GM12878 (cell line): ENCODE measurements at regions not wholly inside any gene's neighbourhood (a gene's known extent, or its start where the extent isn't known, plus 50 kb on each side); places are given as distances from the start of the nearest gene placed in this dataset.

Experiments used
- ATAC-seq: fragments of 200-7000 bp; cut with Tn5 transposase; 3 replicates; pipeline ENCODE4 v1.9.1; 2020; ENCODE audit warnings: mild to moderate bottlenecking, moderate library complexity
- BruUV-seq: library from RNA; stranded (reverse); fragments of 400-500 nt; replicated peaks from 2 replicates; lab custom pipeline; 2021; lab: Mats Ljungman, UMichigan
- CTCF ChIA-PET: fragments of 300-600 bp; sonication (Branson Sonifier 250); formaldehyde crosslinking; extraction: SDS; loops from one replicate; lab custom pipeline; 2021; ENCODE audit warnings: inconsistent platforms; lab: Yijun Ruan, JAX
- POLR2A ChIA-PET: fragments of 350-600 bp; formaldehyde crosslinking; extraction: SDS; loops from one replicate; lab custom pipeline; 2021; ENCODE audit warnings: inconsistent platforms; lab: Charles Lee
- RAD21 ChIA-PET: fragments of 300-600 bp; sonication (Branson Sonifier 250); formaldehyde crosslinking; loops from one replicate; lab custom pipeline; 2023; ENCODE audit warnings: antibody characterized with exemption; ENCODE audit not compliant: unreplicated experiment; lab: Charles Lee
- SMC1A ChIA-PET: fragments of 300-600 bp; sonication (Branson Sonifier 250); formaldehyde crosslinking; loops from one replicate; lab custom pipeline; 2023; ENCODE audit not compliant: unreplicated experiment, uncharacterized antibody; lab: Charles Lee
- DNase-seq: peaks from one replicate; pipeline ENCODE4 v3.0.0-alpha.2; 2011; ENCODE audit warnings: low read depth, low spot score
- FAIRE-seq: peaks from 3 replicates; lab custom pipeline; 2011; peaks lifted over from hg19 to GRCh38; lab: Jason Lieb, UNC
- H2AFZ ChIP-seq: 2 replicates; pipeline ENCODE4 v1.6.0; 2011; ENCODE audit warnings: low read depth, low read length, control low read depth; ENCODE audit not compliant: control insufficient read depth
- H3K27ac ChIP-seq: 2 replicates; pipeline ENCODE4 v1.5.1; 2011; ENCODE audit warnings: control low read depth; ENCODE audit not compliant: control insufficient read depth, insufficient read depth
- H3K27me3 ChIP-seq, 2 experiments: replicated peaks in 1 of 2; 2 replicates each; pipeline versions ENCODE4 v1.6.0 to v1.6.1; 2011; ENCODE audit warnings: low read length in 1 of 2; ENCODE audit not compliant: control insufficient read depth in 2 of 2, insufficient read depth in 2 of 2
- H3K36me3 ChIP-seq, 2 experiments: 2 replicates each; pipeline ENCODE4 v1.5.1; 2011; ENCODE audit warnings: low read length in 1 of 2; ENCODE audit not compliant: control insufficient read depth in 2 of 2, insufficient read depth in 2 of 2
- H3K4me1 ChIP-seq: 2 replicates; pipeline ENCODE4 v1.6.1; 2011; ENCODE audit warnings: mild to moderate bottlenecking, low read length, moderate library complexity, mixed read lengths; ENCODE audit not compliant: control insufficient read depth, insufficient read depth
- H3K4me2 ChIP-seq: 2 replicates; pipeline ENCODE4 v1.6.0; 2011; ENCODE audit warnings: control low read depth; ENCODE audit not compliant: control insufficient read depth, insufficient read depth
- H3K4me3 ChIP-seq: fragments of 200-600 bp; sonication (generic); 2 replicates; pipeline ENCODE4 v1.5.1; 2016
- H3K79me2 ChIP-seq: 2 replicates; pipeline ENCODE4 v1.6.0; 2011; ENCODE audit warnings: low read length; ENCODE audit not compliant: control insufficient read depth, insufficient read depth
- H3K9ac ChIP-seq: 2 replicates; pipeline ENCODE4 v1.8.0; 2011; ENCODE audit warnings: low read length, control low read depth, mixed read lengths; ENCODE audit not compliant: control insufficient read depth, insufficient read depth
- H3K9me3 ChIP-seq: replicated peaks from 3 replicates; pipeline ENCODE4 v1.5.1; 2011; ENCODE audit warnings: mild to moderate bottlenecking, low read length; ENCODE audit not compliant: control insufficient read depth, insufficient read depth
- H4K20me1 ChIP-seq: 2 replicates; pipeline ENCODE4 v1.6.0; 2011; ENCODE audit not compliant: control insufficient read depth, insufficient read depth
- BCL11A ChIP-seq: IDR thresholded peaks from 2 replicates; pipeline ENCODE4 v1.6.1; 2011; ENCODE audit warnings: low read depth, low read length
- HCFC1 ChIP-seq: fragments of 150-350 bp; IDR thresholded peaks from 2 replicates; pipeline ENCODE4 v1.6.1; 2014; ENCODE audit warnings: low read length
- RAD21 ChIP-seq: IDR thresholded peaks from 2 replicates; pipeline ENCODE4 v1.6.1; 2011; ENCODE audit warnings: mild to moderate bottlenecking, low read depth, low read length, moderate library complexity; ENCODE audit not compliant: insufficient read depth
- YY1 ChIP-seq: IDR thresholded peaks from 2 replicates; pipeline ENCODE4 v1.6.1; 2011; ENCODE audit warnings: low read depth, mild to moderate bottlenecking, low read length
- WGBS: methylation state at CpG from one replicate; pipeline ENCODE4 v1.1.6; 2016; ENCODE audit warnings: low lambda C conversion rate; ENCODE audit not compliant: insufficient replicate concordance, insufficient coverage; ENCODE audit errors: missing lambda C conversion rate; 5-methylcytosine and 5-hydroxymethylcytosine counted together
- in situ Hi-C: fragments of 300-500 bp; cut with MboI; formaldehyde crosslinking; loops from 9 replicates; pipeline ENCODE4 v1.14.3; 2018; ENCODE audit warnings: mixed read lengths
- intact Hi-C: fragments of 100-400 bp; cut with micrococcal nuclease; formaldehyde crosslinking; loops from one replicate; pipeline ENCODE4 v1.14.2; 2022; ENCODE audit not compliant: unreplicated experiment
- TF ChIP-seq, protein P1 (sequence below): fragments of 150-350 bp; IDR thresholded peaks from 2 replicates; pipeline ENCODE4 v1.6.1; 2016; ENCODE audit warnings: low read depth, low read length
- TF ChIP-seq, protein P2 (sequence below): fragments of 450-650 bp; IDR thresholded peaks from 2 replicates; pipeline ENCODE4 v1.6.1; 2017; ENCODE audit warnings: mild to moderate bottlenecking, moderate library complexity
- TF ChIP-seq, protein P3 (sequence below): fragments of 450-650 bp; IDR thresholded peaks from 2 replicates; pipeline ENCODE4 v1.6.1; 2018; ENCODE audit warnings: borderline replicate concordance, mild to moderate bottlenecking; ENCODE audit not compliant: partially characterized antibody

DNA sequence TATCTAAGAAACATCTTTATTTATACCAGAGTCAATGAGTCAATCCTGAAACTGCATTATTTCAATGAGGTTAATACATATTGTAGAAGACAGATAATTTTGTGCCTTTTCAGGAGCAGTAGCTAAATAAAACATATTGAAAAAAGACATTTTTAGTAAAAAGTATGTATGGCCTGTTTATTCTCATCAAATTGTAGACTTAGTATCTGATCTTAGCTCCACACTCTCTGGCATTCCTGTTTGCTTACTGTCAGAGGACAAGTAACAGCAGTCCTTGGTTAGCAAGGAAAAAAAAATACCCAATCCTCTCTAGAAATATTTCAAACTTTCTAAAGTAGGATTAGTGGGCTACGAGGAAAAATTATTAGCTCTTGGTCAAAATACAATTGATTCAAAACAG lies 50.5 kb upstream of the GUCY1A1 start:
- no peak overlapping the region for H2AFZ ChIP-seq
- CTCF ChIA-PET, result interaction anchor here (0.9 to 2.4 kb wide), 8 partner anchors 8 to 87 kb away, joined by 3 to 14 read pairs (median 4); no protein-coding TSS in a partner anchor
- no TSS peak for BruUV-seq
- ATAC-seq, result peak; percentile 27; the same call in 2 of the 3 replicates
- H4K20me1 ChIP-seq, result no peaks in the 10 kb centered on the region
- intact Hi-C loops, result no loop called here
- no peaks in the 10 kb centered on the region for H3K4me1 ChIP-seq
- TF ChIP-seq, protein P1, sequence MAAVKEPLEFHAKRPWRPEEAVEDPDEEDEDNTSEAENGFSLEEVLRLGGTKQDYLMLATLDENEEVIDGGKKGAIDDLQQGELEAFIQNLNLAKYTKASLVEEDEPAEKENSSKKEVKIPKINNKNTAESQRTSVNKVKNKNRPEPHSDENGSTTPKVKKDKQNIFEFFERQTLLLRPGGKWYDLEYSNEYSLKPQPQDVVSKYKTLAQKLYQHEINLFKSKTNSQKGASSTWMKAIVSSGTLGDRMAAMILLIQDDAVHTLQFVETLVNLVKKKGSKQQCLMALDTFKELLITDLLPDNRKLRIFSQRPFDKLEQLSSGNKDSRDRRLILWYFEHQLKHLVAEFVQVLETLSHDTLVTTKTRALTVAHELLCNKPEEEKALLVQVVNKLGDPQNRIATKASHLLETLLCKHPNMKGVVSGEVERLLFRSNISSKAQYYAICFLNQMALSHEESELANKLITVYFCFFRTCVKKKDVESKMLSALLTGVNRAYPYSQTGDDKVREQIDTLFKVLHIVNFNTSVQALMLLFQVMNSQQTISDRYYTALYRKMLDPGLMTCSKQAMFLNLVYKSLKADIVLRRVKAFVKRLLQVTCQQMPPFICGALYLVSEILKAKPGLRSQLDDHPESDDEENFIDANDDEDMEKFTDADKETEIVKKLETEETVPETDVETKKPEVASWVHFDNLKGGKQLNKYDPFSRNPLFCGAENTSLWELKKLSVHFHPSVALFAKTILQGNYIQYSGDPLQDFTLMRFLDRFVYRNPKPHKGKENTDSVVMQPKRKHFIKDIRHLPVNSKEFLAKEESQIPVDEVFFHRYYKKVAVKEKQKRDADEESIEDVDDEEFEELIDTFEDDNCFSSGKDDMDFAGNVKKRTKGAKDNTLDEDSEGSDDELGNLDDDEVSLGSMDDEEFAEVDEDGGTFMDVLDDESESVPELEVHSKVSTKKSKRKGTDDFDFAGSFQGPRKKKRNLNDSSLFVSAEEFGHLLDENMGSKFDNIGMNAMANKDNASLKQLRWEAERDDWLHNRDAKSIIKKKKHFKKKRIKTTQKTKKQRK, result no peak
- TF ChIP-seq RAD21, result no peak
- TF ChIP-seq, protein P2, sequence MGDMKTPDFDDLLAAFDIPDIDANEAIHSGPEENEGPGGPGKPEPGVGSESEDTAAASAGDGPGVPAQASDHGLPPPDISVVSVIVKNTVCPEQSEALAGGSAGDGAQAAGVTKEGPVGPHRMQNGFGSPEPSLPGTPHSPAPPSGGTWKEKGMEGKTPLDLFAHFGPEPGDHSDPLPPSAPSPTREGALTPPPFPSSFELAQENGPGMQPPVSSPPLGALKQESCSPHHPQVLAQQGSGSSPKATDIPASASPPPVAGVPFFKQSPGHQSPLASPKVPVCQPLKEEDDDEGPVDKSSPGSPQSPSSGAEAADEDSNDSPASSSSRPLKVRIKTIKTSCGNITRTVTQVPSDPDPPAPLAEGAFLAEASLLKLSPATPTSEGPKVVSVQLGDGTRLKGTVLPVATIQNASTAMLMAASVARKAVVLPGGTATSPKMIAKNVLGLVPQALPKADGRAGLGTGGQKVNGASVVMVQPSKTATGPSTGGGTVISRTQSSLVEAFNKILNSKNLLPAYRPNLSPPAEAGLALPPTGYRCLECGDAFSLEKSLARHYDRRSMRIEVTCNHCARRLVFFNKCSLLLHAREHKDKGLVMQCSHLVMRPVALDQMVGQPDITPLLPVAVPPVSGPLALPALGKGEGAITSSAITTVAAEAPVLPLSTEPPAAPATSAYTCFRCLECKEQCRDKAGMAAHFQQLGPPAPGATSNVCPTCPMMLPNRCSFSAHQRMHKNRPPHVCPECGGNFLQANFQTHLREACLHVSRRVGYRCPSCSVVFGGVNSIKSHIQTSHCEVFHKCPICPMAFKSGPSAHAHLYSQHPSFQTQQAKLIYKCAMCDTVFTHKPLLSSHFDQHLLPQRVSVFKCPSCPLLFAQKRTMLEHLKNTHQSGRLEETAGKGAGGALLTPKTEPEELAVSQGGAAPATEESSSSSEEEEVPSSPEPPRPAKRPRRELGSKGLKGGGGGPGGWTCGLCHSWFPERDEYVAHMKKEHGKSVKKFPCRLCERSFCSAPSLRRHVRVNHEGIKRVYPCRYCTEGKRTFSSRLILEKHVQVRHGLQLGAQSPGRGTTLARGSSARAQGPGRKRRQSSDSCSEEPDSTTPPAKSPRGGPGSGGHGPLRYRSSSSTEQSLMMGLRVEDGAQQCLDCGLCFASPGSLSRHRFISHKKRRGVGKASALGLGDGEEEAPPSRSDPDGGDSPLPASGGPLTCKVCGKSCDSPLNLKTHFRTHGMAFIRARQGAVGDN, result no peak
- TF ChIP-seq HCFC1, result no peak
- TF ChIP-seq BCL11A, result no peak
- TF ChIP-seq, protein P3, sequence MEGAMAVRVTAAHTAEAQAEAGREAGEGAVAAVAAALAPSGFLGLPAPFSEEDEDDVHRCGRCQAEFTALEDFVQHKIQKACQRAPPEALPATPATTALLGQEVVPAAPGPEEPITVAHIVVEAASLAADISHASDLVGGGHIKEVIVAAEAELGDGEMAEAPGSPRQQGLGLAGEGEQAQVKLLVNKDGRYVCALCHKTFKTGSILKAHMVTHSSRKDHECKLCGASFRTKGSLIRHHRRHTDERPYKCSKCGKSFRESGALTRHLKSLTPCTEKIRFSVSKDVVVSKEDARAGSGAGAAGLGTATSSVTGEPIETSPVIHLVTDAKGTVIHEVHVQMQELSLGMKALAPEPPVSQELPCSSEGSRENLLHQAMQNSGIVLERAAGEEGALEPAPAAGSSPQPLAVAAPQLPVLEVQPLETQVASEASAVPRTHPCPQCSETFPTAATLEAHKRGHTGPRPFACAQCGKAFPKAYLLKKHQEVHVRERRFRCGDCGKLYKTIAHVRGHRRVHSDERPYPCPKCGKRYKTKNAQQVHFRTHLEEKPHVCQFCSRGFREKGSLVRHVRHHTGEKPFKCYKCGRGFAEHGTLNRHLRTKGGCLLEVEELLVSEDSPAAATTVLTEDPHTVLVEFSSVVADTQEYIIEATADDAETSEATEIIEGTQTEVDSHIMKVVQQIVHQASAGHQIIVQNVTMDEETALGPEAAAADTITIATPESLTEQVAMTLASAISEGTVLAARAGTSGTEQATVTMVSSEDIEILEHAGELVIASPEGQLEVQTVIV, result no peak
- TF ChIP-seq YY1, result no peak
- TF ChIP-seq, all 136 proteins: peak for 0
- ChIA-PET SMC1A (interaction anchor here (0.8 to 4.2 kb wide), 30 partner anchors 9 to 337 kb away, joined by 3 to 50 read pairs (median 4); partner anchors contain the start of genes CTSO, GUCY1A1 and GUCY1B1), RAD21 (interaction anchor here (0.7 to 2.5 kb wide), 16 partner anchors 9 to 337 kb away, joined by 3 to 17 read pairs (median 4); partner anchors contain the start of genes CTSO and GUCY1B1), POLR2A (interaction anchor here (0.6 to 2.9 kb wide), 7 partner anchors 8 to 295 kb away, joined by 3 to 16 read pairs (median 4); no protein-coding TSS in a partner anchor)
- Histone ChIP-seq H3K4me3 (no peak overlapping the region), H3K27ac (no peak overlapping the region), H3K79me2 (no peaks in the 10 kb centered on the region), H3K4me2 (no peak overlapping the region), H3K27me3 (no peaks in the 10 kb centered on the region; a peak in 1 of 4 replicates), H3K9ac (no peak overlapping the region), H3K36me3 (no peaks in the 10 kb centered on the region), H3K9me3 (no peaks in the 10 kb centered on the region)
- 0% methylated on average over 1 of the region's 1 CpG for WGBS
- in situ Hi-C loops, result no loop called here
- DNase-seq, result no peak
- FAIRE-seq, result no peak
